NB4 (cell line): ENCODE measurements at regions not wholly inside any gene's neighbourhood (a gene's known extent, or its start where the extent isn't known, plus 50 kb on each side); places are given as distances from the start of the nearest gene placed in this dataset.

Experiments
- DNase-seq: peaks from one replicate; pipeline ENCODE4 v3.0.0; 2010; ENCODE audit warnings: low read depth
- H3K4me3 ChIP-seq: one replicate; pipeline ENCODE4 v1.5.1; 2011; ENCODE audit warnings: mild to moderate bottlenecking, low read depth, low read length, moderate library complexity
- MYC ChIP-seq: IDR thresholded peaks from 2 replicates; pipeline ENCODE4 v1.6.1; 2011; ENCODE audit warnings: low read depth, low read length
- POLR2A ChIP-seq: IDR thresholded peaks from 2 replicates; pipeline ENCODE4 v1.6.1; 2011; ENCODE audit warnings: mild to moderate bottlenecking; ENCODE audit not compliant: insufficient read length; ENCODE audit errors: extremely low read depth
- TF ChIP-seq, protein P1 (sequence below): IDR thresholded peaks from 2 replicates; pipeline ENCODE4 v1.6.1; 2011; ENCODE audit warnings: low read depth, low read length
- TF ChIP-seq, protein P2 (sequence below): IDR thresholded peaks from one replicate; pipeline ENCODE4 v1.5.1; 2012; ENCODE audit warnings: low read depth, low read length

DNA sequence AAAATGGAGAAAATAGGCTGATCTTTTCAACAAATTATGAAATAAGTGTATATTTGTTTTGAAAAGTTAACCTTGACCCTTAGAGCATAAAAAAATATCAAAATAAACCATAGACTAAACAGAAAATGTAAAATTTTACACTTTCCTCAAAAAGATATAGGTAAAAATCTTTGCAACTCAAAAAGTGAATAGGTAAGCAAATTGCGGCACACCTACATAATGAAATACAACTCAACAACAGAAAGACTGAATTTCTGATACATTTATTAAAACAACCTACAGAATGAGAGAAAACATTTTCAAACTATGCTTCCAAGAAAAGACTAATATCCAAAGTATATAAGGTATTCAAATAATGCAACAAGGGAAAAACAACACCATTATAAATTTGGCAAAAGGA, 425.7 kb upstream of the KHDRBS2 start:
- no peak overlapping the region for H3K4me3 ChIP-seq
- TF ChIP-seq, protein P1, sequence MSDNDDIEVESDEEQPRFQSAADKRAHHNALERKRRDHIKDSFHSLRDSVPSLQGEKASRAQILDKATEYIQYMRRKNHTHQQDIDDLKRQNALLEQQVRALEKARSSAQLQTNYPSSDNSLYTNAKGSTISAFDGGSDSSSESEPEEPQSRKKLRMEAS = no peak
- no peak for DNase-seq

DNA sequence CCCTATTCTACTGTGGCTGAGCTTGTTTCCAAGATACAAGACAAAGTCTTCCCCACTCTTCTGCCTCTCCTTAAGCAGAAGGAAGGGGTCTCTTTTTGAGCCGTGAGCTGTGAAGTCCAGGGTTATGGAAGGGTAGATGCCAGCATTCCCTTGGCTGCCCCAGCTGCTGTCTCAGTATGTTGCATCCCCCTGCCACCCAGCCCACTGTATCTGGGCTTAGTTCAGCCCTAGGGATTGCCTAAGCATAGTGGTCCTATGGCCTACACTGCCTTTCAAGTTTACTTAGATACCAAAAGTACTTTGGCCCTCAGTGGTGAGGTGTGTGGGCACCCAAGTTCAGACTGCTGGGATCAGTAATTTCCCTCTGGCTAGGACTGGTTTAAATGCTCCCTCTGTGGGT, 421.9 kb upstream of the KHDRBS2 start:
- H3K4me3 ChIP-seq = no peak overlapping the region
- DNase-seq = no peak
- TF ChIP-seq POLR2A (no peak), MYC (no peak)
- TF ChIP-seq, protein P1 = no peak
- TF ChIP-seq, protein P2, sequence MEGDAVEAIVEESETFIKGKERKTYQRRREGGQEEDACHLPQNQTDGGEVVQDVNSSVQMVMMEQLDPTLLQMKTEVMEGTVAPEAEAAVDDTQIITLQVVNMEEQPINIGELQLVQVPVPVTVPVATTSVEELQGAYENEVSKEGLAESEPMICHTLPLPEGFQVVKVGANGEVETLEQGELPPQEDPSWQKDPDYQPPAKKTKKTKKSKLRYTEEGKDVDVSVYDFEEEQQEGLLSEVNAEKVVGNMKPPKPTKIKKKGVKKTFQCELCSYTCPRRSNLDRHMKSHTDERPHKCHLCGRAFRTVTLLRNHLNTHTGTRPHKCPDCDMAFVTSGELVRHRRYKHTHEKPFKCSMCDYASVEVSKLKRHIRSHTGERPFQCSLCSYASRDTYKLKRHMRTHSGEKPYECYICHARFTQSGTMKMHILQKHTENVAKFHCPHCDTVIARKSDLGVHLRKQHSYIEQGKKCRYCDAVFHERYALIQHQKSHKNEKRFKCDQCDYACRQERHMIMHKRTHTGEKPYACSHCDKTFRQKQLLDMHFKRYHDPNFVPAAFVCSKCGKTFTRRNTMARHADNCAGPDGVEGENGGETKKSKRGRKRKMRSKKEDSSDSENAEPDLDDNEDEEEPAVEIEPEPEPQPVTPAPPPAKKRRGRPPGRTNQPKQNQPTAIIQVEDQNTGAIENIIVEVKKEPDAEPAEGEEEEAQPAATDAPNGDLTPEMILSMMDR = no peak

DNA sequence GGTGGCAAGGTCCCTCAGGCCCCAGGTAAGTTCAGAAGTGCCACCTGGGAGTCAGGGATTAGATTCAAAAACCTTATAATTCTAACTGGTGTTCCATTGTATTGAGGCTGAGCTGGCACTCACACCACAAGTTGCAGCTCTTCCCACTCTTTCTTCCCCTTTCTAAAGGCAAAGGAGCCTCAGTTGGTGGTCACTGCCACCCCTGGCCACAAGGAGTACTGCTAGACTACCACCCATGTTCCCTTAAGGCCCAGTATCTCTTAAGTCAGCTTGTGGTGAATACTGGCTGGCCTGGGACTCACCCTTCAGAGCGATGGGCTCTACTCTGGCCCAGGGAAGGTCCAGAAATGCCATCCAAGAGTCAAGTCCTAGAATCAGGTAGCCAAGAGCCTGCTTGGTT, 421.1 kb upstream of the KHDRBS2 start:
- no peak for TF ChIP-seq POLR2A
- TF ChIP-seq, protein P2 = peak; percentile 39
- no peak overlapping the region for H3K4me3 ChIP-seq
- peak; percentile 57 for DNase-seq

DNA sequence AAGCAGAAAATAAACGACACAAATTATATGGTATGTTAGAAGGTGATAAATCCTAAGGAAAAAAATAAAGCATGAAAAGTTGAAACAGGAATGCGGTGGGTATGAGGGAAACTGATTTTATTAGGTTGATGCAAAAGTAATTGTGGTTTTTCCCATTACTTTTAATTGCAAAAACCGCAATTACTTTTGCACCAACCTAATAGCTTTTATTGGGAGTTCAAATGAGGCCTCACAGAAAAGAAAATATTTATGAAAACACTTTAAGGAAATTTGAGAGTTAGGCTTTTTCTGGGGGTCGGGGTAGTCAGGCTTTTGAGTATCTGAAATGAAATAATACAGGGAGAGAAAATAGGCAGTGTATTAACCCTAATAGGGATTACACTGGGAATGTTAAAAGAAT, 397.0 kb upstream of the KHDRBS2 start:
- no peak for DNase-seq
- no peak overlapping the region for H3K4me3 ChIP-seq
- TF ChIP-seq, protein P2 = no peak
- TF ChIP-seq MYC = no peak
- TF ChIP-seq POLR2A = no peak
- TF ChIP-seq, protein P1 = no peak

DNA sequence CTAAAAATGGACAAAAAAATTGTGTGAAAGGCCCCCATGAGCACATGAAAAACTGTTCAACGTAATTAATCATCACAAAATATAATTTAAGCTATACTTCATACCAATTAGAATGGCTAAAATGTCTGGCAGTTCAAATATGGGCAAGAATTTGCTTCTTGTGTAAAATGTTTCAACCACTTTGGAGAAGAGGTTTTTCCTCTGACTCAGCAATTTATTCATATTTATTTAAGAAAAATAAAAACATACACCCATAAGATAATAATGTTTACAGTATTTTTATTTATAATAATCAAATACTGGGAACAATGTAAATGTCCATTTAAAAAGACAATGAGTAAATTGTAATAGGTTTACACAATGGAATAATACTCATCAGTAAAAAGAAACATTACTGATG, 395.1 kb upstream of the KHDRBS2 start:
- no peak for DNase-seq
- no peak overlapping the region for H3K4me3 ChIP-seq
- no peak for TF ChIP-seq MYC
- TF ChIP-seq, protein P2 = no peak
- TF ChIP-seq, protein P1 = no peak
- no peak for TF ChIP-seq POLR2A

DNA sequence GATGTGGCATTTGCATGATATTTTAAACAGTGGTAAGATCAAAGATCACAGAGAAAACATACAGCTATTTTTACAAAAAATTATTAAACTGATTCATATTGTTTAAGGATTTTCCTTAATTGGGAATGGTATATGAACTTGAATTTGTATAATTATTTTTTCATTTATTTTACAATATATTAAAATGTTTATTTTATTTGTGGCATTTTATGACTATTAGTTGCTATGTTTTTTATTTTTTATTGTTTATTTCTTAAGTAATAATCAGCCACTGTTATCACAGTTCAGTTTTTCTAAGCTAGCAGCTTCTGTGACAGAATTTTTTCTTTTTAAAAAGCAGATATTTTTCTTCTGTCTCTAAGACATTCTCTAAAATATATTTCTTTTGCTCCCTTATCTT, 387.0 kb upstream of the KHDRBS2 start:
- no peak overlapping the region for H3K4me3 ChIP-seq
- DNase-seq = no peak
- TF ChIP-seq POLR2A (no peak), MYC (no peak)
- TF ChIP-seq, protein P1 = no peak
- TF ChIP-seq, protein P2 = no peak
